Occipital lobe (tissue), 1 donor: ENCODE measurements at regions not wholly inside any gene's neighbourhood (a gene's known extent, or its start where the extent isn't known, plus 50 kb on each side); places are given as distances from the start of the nearest gene placed in this dataset.

Source experiments
- DNase-seq: peaks from one replicate; lab custom pipeline; 2025; lab: John Stamatoyannopoulos, UW

- no peak for DNase-seq
Measured at GRCh38 chr19:31658993-31659896, 310.0 kb upstream of the TSHZ3 start.

GRCh38 chr19:31659897-31660210 lies 310.6 kb upstream of the TSHZ3 start:
- DNase-seq: no peak

- no peak for DNase-seq
Measured at GRCh38 chr19:31664096-31664495, 314.9 kb upstream of the TSHZ3 start.

GRCh38 chr19:31664997-31665396 lies 315.8 kb upstream of the TSHZ3 start:
- no peak for DNase-seq

GRCh38 chr19:31666126-31666525 lies 316.9 kb upstream of the TSHZ3 start:
- no peak for DNase-seq

GRCh38 chr19:31667106-31667505 lies 317.9 kb upstream of the TSHZ3 start:
- DNase-seq: no peak

- DNase-seq: no peak
Measured at GRCh38 chr19:31668921-31669320, 319.7 kb upstream of the TSHZ3 start.

- no peak for DNase-seq
Measured at GRCh38 chr19:31670931-31671330, 321.7 kb upstream of the TSHZ3 start.

- no peak for DNase-seq
Measured at GRCh38 chr19:31671411-31672035, 322.3 kb upstream of the TSHZ3 start.

- DNase-seq: no peak
Measured at GRCh38 chr19:31674503-31675192, 325.4 kb upstream of the TSHZ3 start.

- no peak for DNase-seq
Measured at GRCh38 chr19:31675193-31675913, 326.1 kb upstream of the TSHZ3 start.

- no peak for DNase-seq
Measured at GRCh38 chr19:31676271-31677004, 327.2 kb upstream of the TSHZ3 start.

GRCh38 chr19:31678421-31678820 lies 329.2 kb upstream of the TSHZ3 start:
- DNase-seq: no peak

- no peak for DNase-seq
Measured at GRCh38 chr19:31681121-31681520, 331.9 kb upstream of the TSHZ3 start.

GRCh38 chr19:31693131-31693932 lies 344.1 kb upstream of the TSHZ3 start:
- no peak for DNase-seq

GRCh38 chr19:31693933-31694269 lies 344.7 kb upstream of the TSHZ3 start:
- DNase-seq: no peak

GRCh38 chr19:31694761-31695160 lies 345.5 kb upstream of the TSHZ3 start:
- no peak for DNase-seq

- no peak for DNase-seq
Measured at GRCh38 chr19:31699421-31699820, 350.2 kb upstream of the TSHZ3 start.

- no peak for DNase-seq
Measured at GRCh38 chr19:31701146-31701545, 351.9 kb upstream of the TSHZ3 start.

- no peak for DNase-seq
Measured at GRCh38 chr19:31705656-31706055, 356.4 kb upstream of the TSHZ3 start.
